ENCODE measurements at regions not wholly inside any gene's neighbourhood (a gene's known extent, or its start where the extent isn't known, plus 50 kb on each side); places are given as distances from the start of the nearest gene placed in this dataset.

DNA sequence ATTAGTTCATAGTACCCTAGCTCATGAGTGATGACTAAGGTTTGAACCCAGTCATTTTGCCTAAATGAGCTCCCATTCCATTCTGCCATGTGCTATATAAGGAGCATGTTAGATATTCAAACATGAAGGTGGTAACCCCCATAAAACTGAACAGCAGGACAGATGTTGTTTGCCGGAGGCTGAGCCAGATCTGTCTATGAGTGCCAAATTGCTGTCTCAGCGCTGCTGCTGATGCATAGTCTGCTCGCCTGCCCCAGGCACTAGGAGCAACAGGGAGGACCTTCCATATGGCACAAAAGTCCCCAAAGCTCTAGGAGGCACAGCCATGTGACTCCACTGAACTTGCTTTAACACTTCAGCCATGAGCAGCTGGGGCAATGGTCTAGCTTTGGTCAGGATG is 466.0 kb upstream of the GHITM start:
- POLR2A ChIA-PET (ENCODE audit: partially characterized antibody), result no interaction called here
- H3K18ac ChIP-seq (ENCODE audit: extremely low read depth, low read length), result no peak overlapping the region
- CTCF ChIA-PET (ENCODE audit: partially characterized antibody), result interaction anchor here (0.9 to 1.1 kb wide), 3 partner anchors 13 to 198 kb away, joined by 3 to 5 read pairs (median 3); no protein-coding TSS in a partner anchor
- H4K91ac ChIP-seq (replicated peaks; ENCODE audit: insufficient read length, low read length), result no peak overlapping the region
- no peak overlapping the region for H4K8ac ChIP-seq (ENCODE audit: extremely low read depth, insufficient read depth, low read length)
- no peak overlapping the region for H3K4me3 ChIP-seq (ENCODE audit: extremely low read depth in 1 of 4, insufficient read depth in 2 of 4, low read depth in 3 of 4, low read length in 4 of 4)
- H3K27ac ChIP-seq (ENCODE audit: low read depth, low read length), result no peak overlapping the region
- no peak overlapping the region for H3K4ac ChIP-seq (replicated peaks; ENCODE audit: insufficient read length, low read depth, low read length)
- no peaks in the 10 kb centered on the region for H3K36me3 ChIP-seq (ENCODE audit: control insufficient read depth in 2 of 4, insufficient read depth in 4 of 4, low read length in 3 of 4)
- H3K27me3 ChIP-seq (replicated peaks in 1 of 4; ENCODE audit: control insufficient read depth in 3 of 4, extremely low read depth in 1 of 4, insufficient read depth in 3 of 4, low read length in 3 of 4), result no peaks in the 10 kb centered on the region
- no peaks in the 10 kb centered on the region for H3K9me3 ChIP-seq (ENCODE audit: insufficient read depth in 2 of 2, low read depth in 1 of 2, low read length in 1 of 2)
- no peak overlapping the region for H2BK12ac ChIP-seq (ENCODE audit: low read depth, low read length)
- H3K56ac ChIP-seq (replicated peaks; ENCODE audit: insufficient read length, low read depth, low read length), result no peak overlapping the region
- no peak overlapping the region for H2BK20ac ChIP-seq (ENCODE audit: low read length)
- no peak overlapping the region for H4K5ac ChIP-seq (ENCODE audit: insufficient read length, low read depth, low read length)
- H3K9ac ChIP-seq (replicated peaks in 1 of 4; ENCODE audit: extremely low read depth in 1 of 4, low read depth in 3 of 4, low read length in 3 of 4), result no peak overlapping the region
- H4K20me1 ChIP-seq (replicated peaks in 1 of 2; ENCODE audit: control insufficient read depth in 1 of 2, insufficient read depth in 2 of 2, low read length in 2 of 2), result no peaks in the 10 kb centered on the region
- no peaks in the 10 kb centered on the region for H3K79me2 ChIP-seq (ENCODE audit: control insufficient read depth in 1 of 2, insufficient read depth in 2 of 2, low read length in 2 of 2)
- no peak for FAIRE-seq
- no peak overlapping the region for H2BK120ac ChIP-seq (replicated peaks; ENCODE audit: low read depth, low read length)
- no peak for DNase-seq (ENCODE audit: low read depth in 1 of 2, low spot score in 2 of 2)
- TF ChIP-seq CHD1 (IDR thresholded peaks at IDR 0.05; ENCODE audit: low read depth, low read length) (no peak), SIN3A (conservative IDR thresholded peaks at IDR 0.05 in 1 of 2, IDR thresholded peaks at IDR 0.05 in 1 of 2; ENCODE audit: low read depth in 1 of 2, low read length in 2 of 2) (no peak), PHF8 (conservative IDR thresholded peaks at IDR 0.05; ENCODE audit: low read depth, low read length) (no peak)
- TF ChIP-seq, protein P1, sequence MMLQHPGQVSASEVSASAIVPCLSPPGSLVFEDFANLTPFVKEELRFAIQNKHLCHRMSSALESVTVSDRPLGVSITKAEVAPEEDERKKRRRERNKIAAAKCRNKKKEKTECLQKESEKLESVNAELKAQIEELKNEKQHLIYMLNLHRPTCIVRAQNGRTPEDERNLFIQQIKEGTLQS (IDR thresholded peaks at IDR 0.05; ENCODE audit: insufficient read depth, low read depth, low read length), result no peak
- no peaks in the 10 kb centered on the region for H3K23me2 ChIP-seq (ENCODE audit: low read depth, low read length)
- no peak overlapping the region for H3K23ac ChIP-seq (ENCODE audit: insufficient read length)
- H2AK5ac ChIP-seq (ENCODE audit: low read depth, low read length), result no peak overlapping the region
- no peak overlapping the region for H3K4me2 ChIP-seq (ENCODE audit: insufficient read depth in 1 of 2, low read depth in 2 of 2, low read length in 2 of 2)
- WGBS, 2 experiments (ENCODE audit: extremely low coverage in 1 of 2, insufficient coverage in 1 of 2, insufficient read length in 1 of 2, insufficient replicate concordance in 2 of 2, low coverage in 1 of 2, low lambda C conversion rate in 2 of 2, missing lambda C conversion rate in 1 of 2), result 92% methylated on average over 3 of the region's 3 CpGs; no CpG with 5 or more reads in 1 of the 2 experiments
- no peak overlapping the region for H3K14ac ChIP-seq (ENCODE audit: insufficient read length)
- H3K79me1 ChIP-seq (ENCODE audit: low read depth, low read length), result no peaks in the 10 kb centered on the region
- no peaks in the 10 kb centered on the region for H3K4me1 ChIP-seq (replicated peaks in 1 of 4; ENCODE audit: control insufficient read depth in 3 of 4, insufficient read depth in 4 of 4, low read length in 3 of 4)
- no peak overlapping the region for H2BK5ac ChIP-seq (ENCODE audit: low read depth, low read length)
- H2AFZ ChIP-seq (ENCODE audit: low read length), result no peak overlapping the region
- no peak overlapping the region for H2BK15ac ChIP-seq (ENCODE audit: low read length)
